Raji (cell line): ENCODE measurements at regions not wholly inside any gene's neighbourhood (a gene's known extent, or its start where the extent isn't known, plus 50 kb on each side); places are given as distances from the start of the nearest gene placed in this dataset.

Experiments
- POLR2A ChIP-seq: IDR thresholded peaks from 2 replicates; pipeline ENCODE4 v1.6.1; 2011; ENCODE audit warnings: low read depth, low read length, control low read depth; ENCODE audit not compliant: insufficient read depth

GRCh38 chr2:58620896-58621295, 379.8 kb upstream of the FANCL start:
- TF ChIP-seq POLR2A = no peak

GRCh38 chr2:58620093-58620492, 379.0 kb upstream of the FANCL start:
- no peak for TF ChIP-seq POLR2A

DNA sequence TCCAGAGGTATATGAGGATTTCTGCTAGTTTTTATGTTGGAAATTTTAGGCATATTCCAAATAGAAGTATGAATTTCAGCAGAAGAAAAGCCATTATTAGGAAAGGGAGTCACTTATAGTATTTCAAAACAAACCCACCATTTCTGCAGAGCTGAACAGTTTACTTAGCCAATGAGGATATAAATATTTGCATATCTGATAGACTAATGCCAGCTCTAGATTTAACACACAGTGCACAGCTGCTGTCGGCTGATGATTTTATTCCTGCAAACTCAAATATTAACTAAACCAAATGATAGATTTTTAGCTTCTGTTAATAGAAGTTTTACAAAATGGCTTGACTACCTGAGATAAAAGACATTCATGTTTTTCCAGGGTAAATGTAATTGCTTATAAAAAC, 375.8 kb upstream of the FANCL start:
- TF ChIP-seq POLR2A = no peak

GRCh38 chr2:58614219-58614618, 373.1 kb upstream of the FANCL start:
- no peak for TF ChIP-seq POLR2A

DNA sequence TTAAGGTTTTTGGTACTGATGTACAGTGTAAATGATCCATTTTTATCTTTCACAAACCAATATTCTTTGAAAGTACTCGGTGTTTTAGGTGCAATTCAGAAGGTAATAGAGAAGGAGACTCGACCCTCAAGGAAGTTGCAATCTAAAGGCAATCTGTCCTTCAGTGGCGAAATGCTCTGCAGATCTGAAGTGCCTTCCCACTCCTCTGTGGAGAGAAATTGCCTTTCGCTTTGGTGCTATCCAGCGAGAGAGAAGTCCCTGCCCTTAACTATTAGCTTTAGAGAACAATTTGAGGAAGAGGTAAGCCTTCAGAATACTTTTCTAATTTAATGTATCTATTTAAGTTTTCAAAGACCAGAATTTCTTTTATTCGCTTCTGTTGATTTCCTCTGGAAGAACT, 371.8 kb upstream of the FANCL start:
- TF ChIP-seq POLR2A = no peak

GRCh38 chr2:58609326-58609725, 368.2 kb upstream of the FANCL start:
- no peak for TF ChIP-seq POLR2A

- no peak for TF ChIP-seq POLR2A
These were observed 367.0 kb upstream of the FANCL start for GRCh38 chr2:58608146-58608545.

DNA sequence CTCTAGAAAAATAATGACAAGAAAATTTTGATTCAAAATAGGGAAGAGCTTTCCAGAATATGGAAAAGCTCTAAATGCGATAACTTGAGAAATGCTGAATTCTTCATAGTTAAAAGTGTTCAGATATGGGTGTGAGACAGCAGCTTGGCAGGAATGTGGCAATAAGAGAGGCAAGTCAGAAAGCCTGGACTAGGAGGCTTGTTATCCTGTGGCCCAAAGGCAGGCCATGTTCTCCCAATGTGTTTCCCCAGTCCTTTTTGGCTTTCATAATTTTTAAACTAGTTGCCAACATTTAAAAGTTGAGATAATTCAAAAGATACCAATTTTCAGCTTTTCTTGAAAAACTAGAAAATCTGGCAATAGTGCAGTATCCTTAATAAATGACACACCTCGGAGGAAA, 366.3 kb upstream of the FANCL start:
- no peak for TF ChIP-seq POLR2A

DNA sequence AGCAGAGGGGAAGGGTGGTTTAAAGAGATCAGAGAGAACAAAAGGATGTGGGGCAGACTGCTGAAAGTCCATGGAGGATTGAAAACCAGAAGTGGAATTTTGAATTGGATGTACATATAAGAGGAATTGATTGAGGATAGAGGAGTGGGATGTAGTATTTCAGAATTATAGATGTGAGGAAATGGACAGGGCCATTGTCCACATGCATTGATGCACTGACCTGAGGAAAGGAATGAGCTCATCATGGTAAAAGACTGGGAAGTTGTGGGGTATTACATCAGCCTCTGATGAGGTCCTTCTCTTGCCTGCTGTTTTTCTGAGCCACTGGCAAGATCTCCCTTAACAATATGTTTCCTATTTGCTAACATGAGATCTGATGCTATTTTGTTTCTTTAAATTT, 365.7 kb upstream of the FANCL start:
- no peak for TF ChIP-seq POLR2A

- TF ChIP-seq POLR2A = no peak
These were observed 363.0 kb upstream of the FANCL start for GRCh38 chr2:58604096-58604495.

- TF ChIP-seq POLR2A = no peak
These were observed 359.9 kb upstream of the FANCL start for GRCh38 chr2:58601017-58601416.

GRCh38 chr2:58598171-58598570, 357.0 kb upstream of the FANCL start:
- TF ChIP-seq POLR2A = no peak

GRCh38 chr2:58595714-58596113, 354.6 kb upstream of the FANCL start:
- TF ChIP-seq POLR2A = no peak

DNA sequence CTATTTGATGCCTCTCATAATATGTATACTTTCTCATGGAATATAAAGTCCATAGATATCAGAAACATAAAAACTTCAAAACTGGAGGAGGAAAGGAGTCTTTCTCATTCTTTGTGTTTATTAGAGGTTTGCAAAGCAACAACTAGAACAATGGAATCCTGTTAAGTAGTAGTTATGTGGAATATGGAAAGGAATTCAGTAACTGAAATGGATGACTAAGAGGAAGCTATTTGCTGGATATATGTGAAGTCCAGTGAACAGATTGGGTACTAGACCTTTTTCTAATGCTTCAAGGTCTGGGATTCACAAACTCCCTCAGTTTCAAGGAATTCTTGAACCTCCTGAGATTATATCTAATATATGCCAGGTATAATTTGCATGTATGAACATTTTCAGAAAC, 353.6 kb upstream of the FANCL start:
- TF ChIP-seq POLR2A = no peak

- no peak for TF ChIP-seq POLR2A
These were observed 353.1 kb upstream of the FANCL start for GRCh38 chr2:58594175-58594574.

- no peak for TF ChIP-seq POLR2A
These were observed 344.1 kb upstream of the FANCL start for GRCh38 chr2:58585233-58585632.

- TF ChIP-seq POLR2A = no peak
These were observed 343.5 kb upstream of the FANCL start for GRCh38 chr2:58584606-58585118.

- TF ChIP-seq POLR2A = no peak
These were observed 337.2 kb upstream of the FANCL start for GRCh38 chr2:58578276-58578675.

GRCh38 chr2:58574873-58575272, 333.7 kb upstream of the FANCL start:
- no peak for TF ChIP-seq POLR2A

DNA sequence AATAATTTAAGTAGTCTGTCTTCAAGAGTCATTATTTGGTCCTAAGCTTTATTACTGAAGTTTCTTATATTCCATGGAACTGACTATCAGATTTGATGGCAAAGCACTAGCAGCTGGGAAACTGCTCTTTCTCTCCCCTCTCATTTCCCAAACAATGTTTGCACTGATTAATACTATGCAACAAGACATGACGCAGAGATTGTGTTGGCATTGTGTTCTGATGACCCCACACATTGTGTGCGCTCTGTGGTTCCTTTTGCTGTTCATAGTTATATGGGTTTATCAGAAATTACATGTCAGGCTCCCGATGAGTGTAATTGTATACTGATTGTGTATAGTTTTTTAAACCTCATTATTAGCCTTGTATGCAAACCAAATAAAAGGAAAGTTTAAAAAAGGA, 331.6 kb upstream of the FANCL start:
- TF ChIP-seq POLR2A = no peak
